Prostate gland (tissue), 2 donors: ENCODE measurements at regions not wholly inside any gene's neighbourhood (a gene's known extent, or its start where the extent isn't known, plus 50 kb on each side); places are given as distances from the start of the nearest gene placed in this dataset.

Experiments used
- DNase-seq: peaks from one replicate; pipeline ENCODE4 v3.0.0-alpha.2; 2019; ENCODE audit warnings: low spot score
- H3K27ac ChIP-seq, 2 donors: fragments of 200-600 bp; sonication (generic); 2 replicates each; pipeline ENCODE4 v1.5.1; 2017 to 2019
- H3K27me3 ChIP-seq: fragments of 200-600 bp; sonication (generic); replicated peaks from 2 replicates; pipeline ENCODE4 v1.5.1; 2019; ENCODE audit not compliant: insufficient read depth
- H3K36me3 ChIP-seq, 2 donors: fragments of 200-600 bp; sonication (generic); 1 replicate in 1 of 2; 2 replicates in 1 of 2; pipeline versions ENCODE4 v1.5.1 to v1.8.1; 2017 to 2019
- H3K4me1 ChIP-seq: fragments of 200-600 bp; sonication (generic); replicated peaks from 2 replicates; pipeline ENCODE4 v1.5.1; 2019
- H3K4me3 ChIP-seq, 2 donors: fragments of 200-600 bp; sonication (generic); 2 replicates each; pipeline ENCODE4 v1.5.1; 2017 to 2019
- H3K9me3 ChIP-seq: fragments of 200-600 bp; sonication (generic); 2 replicates; pipeline ENCODE4 v1.5.1; 2017
- CTCF ChIP-seq, 4 experiments: fragments of 200-600 bp in 2 of 4; fragments of 450-650 bp in 2 of 4; sonication (generic) in 2 of 4; IDR thresholded peaks; 1 replicate in 3 of 4; 2 replicates in 1 of 4; pipeline ENCODE4 v1.5.1; 2016 to 2019; ENCODE audit warnings: antibody characterized with exemption in 4 of 4, mild to moderate bottlenecking in 2 of 4, moderate library complexity in 2 of 4
- POLR2A ChIP-seq: fragments of 450-650 bp; IDR thresholded peaks from one replicate; pipeline ENCODE4 v1.6.1; 2016; ENCODE audit warnings: antibody characterized with exemption, mild to moderate bottlenecking
- POLR2AphosphoS5 ChIP-seq: sonication (generic); formaldehyde crosslinking; IDR thresholded peaks from one replicate; pipeline ENCODE4 v1.6.1; 2017; ENCODE audit warnings: antibody characterized with exemption
- WGBS: methylation state at CpG from one replicate; pipeline ENCODE4 v1.1.5; 2018; 5-methylcytosine and 5-hydroxymethylcytosine counted together
- intact Hi-C: fragments of 100-400 bp; cut with DNase I; formaldehyde crosslinking; loops from one replicate; pipeline ENCODE4 v1.14.2; 2022

- WGBS = 86% methylated on average over 5 of the region's 5 CpGs
- no peaks in the 10 kb centered on the region for H3K36me3 ChIP-seq
- TF ChIP-seq CTCF (IDR thresholded peaks at IDR 0.05) (no peak), POLR2AphosphoS5 (no peak), POLR2A (no peak)
- no peak overlapping the region for H3K4me3 ChIP-seq
- H3K27me3 ChIP-seq = no peaks in the 10 kb centered on the region
- H3K9me3 ChIP-seq = no peaks in the 10 kb centered on the region
- intact Hi-C loops = no loop called here
- no peaks in the 10 kb centered on the region for H3K4me1 ChIP-seq
- DNase-seq = no peak
- no peak overlapping the region for H3K27ac ChIP-seq
These were observed 102.1 kb downstream of the TMEM170B start for GRCh38 chr6:11639376-11640235.

GRCh38 chr6:11640486-11640885 is 102.9 kb downstream of the TMEM170B start:
- no peaks in the 10 kb centered on the region for H3K4me1 ChIP-seq
- 94% methylated on average over 1 of the region's 1 CpG for WGBS
- no peak for DNase-seq
- H3K27ac ChIP-seq = no peak overlapping the region
- intact Hi-C loops = no loop called here
- H3K36me3 ChIP-seq = no peaks in the 10 kb centered on the region
- TF ChIP-seq CTCF (IDR thresholded peaks at IDR 0.05) (no peak), POLR2A (no peak), POLR2AphosphoS5 (no peak)
- H3K4me3 ChIP-seq = no peak overlapping the region
- no peaks in the 10 kb centered on the region for H3K9me3 ChIP-seq
- no peaks in the 10 kb centered on the region for H3K27me3 ChIP-seq

- Histone ChIP-seq H3K36me3 (no peaks in the 10 kb centered on the region), H3K4me1 (no peaks in the 10 kb centered on the region), H3K27me3 (no peaks in the 10 kb centered on the region), H3K27ac (no peak overlapping the region), H3K4me3 (no peak overlapping the region), H3K9me3 (no peaks in the 10 kb centered on the region)
- TF ChIP-seq CTCF (IDR thresholded peaks at IDR 0.05) (no peak), POLR2A (no peak), POLR2AphosphoS5 (no peak)
- WGBS = 96% methylated on average over 2 of the region's 2 CpGs
- no peak for DNase-seq
- intact Hi-C loops = no loop called here
These were observed 106.5 kb downstream of the TMEM170B start for GRCh38 chr6:11644071-11644470.

GRCh38 chr6:11644601-11645000 is 107.1 kb downstream of the TMEM170B start:
- no peak overlapping the region for H3K27ac ChIP-seq
- no peaks in the 10 kb centered on the region for H3K36me3 ChIP-seq
- DNase-seq = no peak
- intact Hi-C loops = no loop called here
- no peaks in the 10 kb centered on the region for H3K27me3 ChIP-seq
- TF ChIP-seq CTCF (IDR thresholded peaks at IDR 0.05) (no peak), POLR2A (no peak), POLR2AphosphoS5 (no peak)
- H3K9me3 ChIP-seq = no peaks in the 10 kb centered on the region
- no peak overlapping the region for H3K4me3 ChIP-seq
- H3K4me1 ChIP-seq = no peaks in the 10 kb centered on the region
- 85% methylated on average over 4 of the region's 4 CpGs for WGBS

- TF ChIP-seq POLR2AphosphoS5 (no peak), POLR2A (no peak), CTCF (IDR thresholded peaks at IDR 0.05) (no peak)
- Histone ChIP-seq H3K9me3 (no peaks in the 10 kb centered on the region), H3K36me3 (no peaks in the 10 kb centered on the region), H3K27me3 (no peaks in the 10 kb centered on the region), H3K4me3 (no peak overlapping the region), H3K4me1 (no peaks in the 10 kb centered on the region), H3K27ac (no peak overlapping the region)
- WGBS = 64% methylated on average over 1 of the region's 1 CpG
- intact Hi-C loops = no loop called here
- DNase-seq = no peak
These were observed 107.5 kb downstream of the TMEM170B start for GRCh38 chr6:11645016-11645415.
